GM12878 (cell line): ENCODE measurements at regions not wholly inside any gene's neighbourhood (a gene's known extent, or its start where the extent isn't known, plus 50 kb on each side); places are given as distances from the start of the nearest gene placed in this dataset.

Source experiments
- ATAC-seq: fragments of 200-7000 bp; cut with Tn5 transposase; 3 replicates; pipeline ENCODE4 v1.9.1; 2020; ENCODE audit warnings: mild to moderate bottlenecking, moderate library complexity
- BruUV-seq: library from RNA; stranded (reverse); fragments of 400-500 nt; replicated peaks from 2 replicates; lab custom pipeline; 2021; lab: Mats Ljungman, UMichigan
- CTCF ChIA-PET: fragments of 300-600 bp; sonication (Branson Sonifier 250); formaldehyde crosslinking; extraction: SDS; loops from one replicate; lab custom pipeline; 2021; ENCODE audit warnings: inconsistent platforms; lab: Yijun Ruan, JAX
- POLR2A ChIA-PET: fragments of 350-600 bp; formaldehyde crosslinking; extraction: SDS; loops from one replicate; lab custom pipeline; 2021; ENCODE audit warnings: inconsistent platforms; lab: Charles Lee
- RAD21 ChIA-PET: fragments of 300-600 bp; sonication (Branson Sonifier 250); formaldehyde crosslinking; loops from one replicate; lab custom pipeline; 2023; ENCODE audit warnings: antibody characterized with exemption; ENCODE audit not compliant: unreplicated experiment; lab: Charles Lee
- SMC1A ChIA-PET: fragments of 300-600 bp; sonication (Branson Sonifier 250); formaldehyde crosslinking; loops from one replicate; lab custom pipeline; 2023; ENCODE audit not compliant: unreplicated experiment, uncharacterized antibody; lab: Charles Lee
- DNase-seq: peaks from one replicate; pipeline ENCODE4 v3.0.0-alpha.2; 2011; ENCODE audit warnings: low read depth, low spot score
- FAIRE-seq: peaks from 3 replicates; lab custom pipeline; 2011; peaks lifted over from hg19 to GRCh38; lab: Jason Lieb, UNC
- H2AFZ ChIP-seq: 2 replicates; pipeline ENCODE4 v1.6.0; 2011; ENCODE audit warnings: low read depth, low read length, control low read depth; ENCODE audit not compliant: control insufficient read depth
- H3K27ac ChIP-seq: 2 replicates; pipeline ENCODE4 v1.5.1; 2011; ENCODE audit warnings: control low read depth; ENCODE audit not compliant: control insufficient read depth, insufficient read depth
- H3K27me3 ChIP-seq, 2 experiments: replicated peaks in 1 of 2; 2 replicates each; pipeline versions ENCODE4 v1.6.0 to v1.6.1; 2011; ENCODE audit warnings: low read length in 1 of 2; ENCODE audit not compliant: control insufficient read depth in 2 of 2, insufficient read depth in 2 of 2
- H3K36me3 ChIP-seq, 2 experiments: 2 replicates each; pipeline ENCODE4 v1.5.1; 2011; ENCODE audit warnings: low read length in 1 of 2; ENCODE audit not compliant: control insufficient read depth in 2 of 2, insufficient read depth in 2 of 2
- H3K4me1 ChIP-seq: 2 replicates; pipeline ENCODE4 v1.6.1; 2011; ENCODE audit warnings: mild to moderate bottlenecking, low read length, moderate library complexity, mixed read lengths; ENCODE audit not compliant: control insufficient read depth, insufficient read depth
- H3K4me2 ChIP-seq: 2 replicates; pipeline ENCODE4 v1.6.0; 2011; ENCODE audit warnings: control low read depth; ENCODE audit not compliant: control insufficient read depth, insufficient read depth
- H3K4me3 ChIP-seq: fragments of 200-600 bp; sonication (generic); 2 replicates; pipeline ENCODE4 v1.5.1; 2016
- H3K79me2 ChIP-seq: 2 replicates; pipeline ENCODE4 v1.6.0; 2011; ENCODE audit warnings: low read length; ENCODE audit not compliant: control insufficient read depth, insufficient read depth
- H3K9ac ChIP-seq: 2 replicates; pipeline ENCODE4 v1.8.0; 2011; ENCODE audit warnings: low read length, control low read depth, mixed read lengths; ENCODE audit not compliant: control insufficient read depth, insufficient read depth
- H3K9me3 ChIP-seq: replicated peaks from 3 replicates; pipeline ENCODE4 v1.5.1; 2011; ENCODE audit warnings: mild to moderate bottlenecking, low read length; ENCODE audit not compliant: control insufficient read depth, insufficient read depth
- H4K20me1 ChIP-seq: 2 replicates; pipeline ENCODE4 v1.6.0; 2011; ENCODE audit not compliant: control insufficient read depth, insufficient read depth
- ASH2L ChIP-seq: fragments of 300-600, 200-600 bp; sonication (generic); IDR thresholded peaks from 2 replicates; pipeline ENCODE4 v1.6.1; 2017; ENCODE audit warnings: low read depth, mild to moderate bottlenecking, borderline replicate concordance
- MLLT1 ChIP-seq: fragments of 450-650 bp; IDR thresholded peaks from 2 replicates; pipeline ENCODE4 v1.6.1; 2016; ENCODE audit warnings: mild to moderate bottlenecking
- MXI1 ChIP-seq: fragments of 150-350 bp; IDR thresholded peaks from 2 replicates; pipeline ENCODE4 v1.6.1; 2011; ENCODE audit warnings: low read depth, mild to moderate bottlenecking, inconsistent platforms, low read length, improper control_type of control experiment
- PAX5 ChIP-seq: IDR thresholded peaks from 2 replicates; pipeline ENCODE4 v1.6.1; 2011; ENCODE audit warnings: low read depth, low read length, borderline replicate concordance
- PRDM15 ChIP-seq: fragments of 450-650 bp; formaldehyde crosslinking; IDR thresholded peaks from 2 replicates; pipeline ENCODE4 v1.4.0; 2020; ENCODE audit warnings: mild to moderate bottlenecking, moderate library complexity
- RUNX3 ChIP-seq: IDR thresholded peaks from 2 replicates; pipeline ENCODE4 v1.6.1; 2012; ENCODE audit warnings: low read length, inconsistent platforms
- SUPT20H ChIP-seq: IDR thresholded peaks from 2 replicates; pipeline ENCODE4 v1.6.1; 2011; ENCODE audit warnings: low read depth, mild to moderate bottlenecking, low read length, moderate library complexity, borderline replicate concordance; ENCODE audit not compliant: control insufficient read depth
- TCF3 ChIP-seq: IDR thresholded peaks from 2 replicates; pipeline ENCODE4 v1.6.1; 2012; ENCODE audit warnings: low read depth, mild to moderate bottlenecking, low read length, borderline replicate concordance; ENCODE audit not compliant: insufficient read depth
- ZNF24 ChIP-seq: fragments of 450-650 bp; IDR thresholded peaks from 2 replicates; pipeline ENCODE4 v1.6.1; 2017; ENCODE audit warnings: antibody characterized with exemption, mild to moderate bottlenecking
- ZNF592 ChIP-seq: fragments of 450-650 bp; IDR thresholded peaks from 2 replicates; pipeline ENCODE4 v1.6.1; 2017; ENCODE audit warnings: mild to moderate bottlenecking, moderate library complexity
- ZNF622 ChIP-seq: fragments of 450-650 bp; IDR thresholded peaks from 2 replicates; pipeline ENCODE4 v1.6.1; 2017; ENCODE audit warnings: mild to moderate bottlenecking, inconsistent platforms
- WGBS: methylation state at CpG from one replicate; pipeline ENCODE4 v1.1.6; 2016; ENCODE audit warnings: low lambda C conversion rate; ENCODE audit not compliant: insufficient replicate concordance, insufficient coverage; ENCODE audit errors: missing lambda C conversion rate; 5-methylcytosine and 5-hydroxymethylcytosine counted together
- in situ Hi-C: fragments of 300-500 bp; cut with MboI; formaldehyde crosslinking; loops from 9 replicates; pipeline ENCODE4 v1.14.3; 2018; ENCODE audit warnings: mixed read lengths
- intact Hi-C: fragments of 100-400 bp; cut with micrococcal nuclease; formaldehyde crosslinking; loops from one replicate; pipeline ENCODE4 v1.14.2; 2022; ENCODE audit not compliant: unreplicated experiment
- TF ChIP-seq, protein P1 (sequence below): IDR thresholded peaks from 2 replicates; pipeline ENCODE4 v1.6.1; 2012; ENCODE audit warnings: low read depth, low read length, improper control_type of control experiment

GRCh38 chr11:87803748-87804147 lies 371.5 kb downstream of the RAB38 start:
- H3K36me3 ChIP-seq, result no peaks in the 10 kb centered on the region
- in situ Hi-C loops (no loop called here), intact Hi-C loops (no loop called here)
- no peaks in the 10 kb centered on the region for H3K4me1 ChIP-seq
- RAD21 ChIA-PET, result no interaction called here
- FAIRE-seq (no peak), DNase-seq (no peak), ATAC-seq (peak; percentile 45; the same call in 1 of the 3 replicates)
- H3K27me3 ChIP-seq, result no peaks in the 10 kb centered on the region
- SMC1A ChIA-PET, result no interaction called here
- H2AFZ ChIP-seq, result no peak overlapping the region
- no peaks in the 10 kb centered on the region for H3K79me2 ChIP-seq
- no peak for TF ChIP-seq PAX5
- TF ChIP-seq PRDM15 (CRISPR knock-in tag), result no peak
- TF ChIP-seq ZNF622, result no peak
- no peak for TF ChIP-seq ASH2L
- TF ChIP-seq, protein P1, sequence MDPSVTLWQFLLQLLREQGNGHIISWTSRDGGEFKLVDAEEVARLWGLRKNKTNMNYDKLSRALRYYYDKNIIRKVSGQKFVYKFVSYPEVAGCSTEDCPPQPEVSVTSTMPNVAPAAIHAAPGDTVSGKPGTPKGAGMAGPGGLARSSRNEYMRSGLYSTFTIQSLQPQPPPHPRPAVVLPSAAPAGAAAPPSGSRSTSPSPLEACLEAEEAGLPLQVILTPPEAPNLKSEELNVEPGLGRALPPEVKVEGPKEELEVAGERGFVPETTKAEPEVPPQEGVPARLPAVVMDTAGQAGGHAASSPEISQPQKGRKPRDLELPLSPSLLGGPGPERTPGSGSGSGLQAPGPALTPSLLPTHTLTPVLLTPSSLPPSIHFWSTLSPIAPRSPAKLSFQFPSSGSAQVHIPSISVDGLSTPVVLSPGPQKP, result no peak
- no peak for TF ChIP-seq SUPT20H
- no peak for TF ChIP-seq MLLT1
- TF ChIP-seq ZNF592, result no peak
- no peak for TF ChIP-seq MXI1
- no peak for TF ChIP-seq TCF3
- no peak for TF ChIP-seq ZNF24
- TF ChIP-seq RUNX3, result no peak
- WGBS, result 10% methylated on average over 3 of the region's 3 CpGs
- CTCF ChIA-PET, result no interaction called here
- POLR2A ChIA-PET, result no interaction called here
- H3K9ac ChIP-seq, result no peak overlapping the region
- BruUV-seq, result no TSS peak
- H3K9me3 ChIP-seq, result no peaks in the 10 kb centered on the region
- H3K4me2 ChIP-seq, result no peak overlapping the region
- no peak overlapping the region for H3K27ac ChIP-seq
- H4K20me1 ChIP-seq, result no peaks in the 10 kb centered on the region
- no peak overlapping the region for H3K4me3 ChIP-seq
